ENCODE measurements at regions not wholly inside any gene's neighbourhood (a gene's known extent, or its start where the extent isn't known, plus 50 kb on each side); places are given as distances from the start of the nearest gene placed in this dataset.
"Not testable (repeated sequence)": the region's sequence is repeated elsewhere in the genome, so short reads cannot be mapped to it uniquely, and the experiment has no call there.

DNA sequence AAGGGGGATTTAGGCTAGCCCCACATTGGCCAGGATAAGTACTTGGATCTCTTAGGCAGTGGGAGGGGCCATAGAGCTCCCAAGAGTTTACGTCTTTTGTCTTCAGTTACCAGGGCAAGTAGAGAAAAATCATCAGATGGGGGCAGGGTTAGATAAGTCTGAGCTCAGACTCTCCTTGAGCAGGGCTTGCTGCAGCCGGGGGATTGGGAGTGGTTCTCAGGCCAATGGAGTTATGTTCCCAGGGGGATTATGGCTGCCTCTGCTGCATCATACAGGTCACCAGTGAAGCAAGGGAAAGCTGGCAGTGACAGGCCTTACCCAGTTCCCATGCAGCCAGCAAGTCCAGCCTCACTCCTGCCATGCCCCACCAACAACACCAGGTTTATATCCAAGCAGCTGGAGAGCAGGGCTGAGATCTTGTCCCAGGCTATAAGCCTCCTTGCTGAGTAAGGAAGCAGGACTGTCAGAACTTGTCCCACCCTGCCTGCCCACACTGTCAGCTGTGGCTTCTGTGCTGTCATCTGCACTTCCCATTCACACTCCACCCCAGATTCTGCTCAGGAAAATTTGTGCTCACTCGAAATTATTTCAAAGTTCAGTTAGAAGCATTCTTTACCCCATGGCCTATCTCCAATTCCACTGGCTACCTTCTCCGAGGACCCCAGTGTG lies 215.3 kb downstream of the FAM43A start (continued):
- TF ChIP-seq, protein P1, sequence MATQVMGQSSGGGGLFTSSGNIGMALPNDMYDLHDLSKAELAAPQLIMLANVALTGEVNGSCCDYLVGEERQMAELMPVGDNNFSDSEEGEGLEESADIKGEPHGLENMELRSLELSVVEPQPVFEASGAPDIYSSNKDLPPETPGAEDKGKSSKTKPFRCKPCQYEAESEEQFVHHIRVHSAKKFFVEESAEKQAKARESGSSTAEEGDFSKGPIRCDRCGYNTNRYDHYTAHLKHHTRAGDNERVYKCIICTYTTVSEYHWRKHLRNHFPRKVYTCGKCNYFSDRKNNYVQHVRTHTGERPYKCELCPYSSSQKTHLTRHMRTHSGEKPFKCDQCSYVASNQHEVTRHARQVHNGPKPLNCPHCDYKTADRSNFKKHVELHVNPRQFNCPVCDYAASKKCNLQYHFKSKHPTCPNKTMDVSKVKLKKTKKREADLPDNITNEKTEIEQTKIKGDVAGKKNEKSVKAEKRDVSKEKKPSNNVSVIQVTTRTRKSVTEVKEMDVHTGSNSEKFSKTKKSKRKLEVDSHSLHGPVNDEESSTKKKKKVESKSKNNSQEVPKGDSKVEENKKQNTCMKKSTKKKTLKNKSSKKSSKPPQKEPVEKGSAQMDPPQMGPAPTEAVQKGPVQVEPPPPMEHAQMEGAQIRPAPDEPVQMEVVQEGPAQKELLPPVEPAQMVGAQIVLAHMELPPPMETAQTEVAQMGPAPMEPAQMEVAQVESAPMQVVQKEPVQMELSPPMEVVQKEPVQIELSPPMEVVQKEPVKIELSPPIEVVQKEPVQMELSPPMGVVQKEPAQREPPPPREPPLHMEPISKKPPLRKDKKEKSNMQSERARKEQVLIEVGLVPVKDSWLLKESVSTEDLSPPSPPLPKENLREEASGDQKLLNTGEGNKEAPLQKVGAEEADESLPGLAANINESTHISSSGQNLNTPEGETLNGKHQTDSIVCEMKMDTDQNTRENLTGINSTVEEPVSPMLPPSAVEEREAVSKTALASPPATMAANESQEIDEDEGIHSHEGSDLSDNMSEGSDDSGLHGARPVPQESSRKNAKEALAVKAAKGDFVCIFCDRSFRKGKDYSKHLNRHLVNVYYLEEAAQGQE (IDR thresholded peaks at IDR 0.05; ENCODE audit: unreplicated experiment) = no peak
- TF ChIP-seq STAT1 (IDR thresholded peaks at IDR 0.05; ENCODE audit: unreplicated experiment) = no peak

DNA sequence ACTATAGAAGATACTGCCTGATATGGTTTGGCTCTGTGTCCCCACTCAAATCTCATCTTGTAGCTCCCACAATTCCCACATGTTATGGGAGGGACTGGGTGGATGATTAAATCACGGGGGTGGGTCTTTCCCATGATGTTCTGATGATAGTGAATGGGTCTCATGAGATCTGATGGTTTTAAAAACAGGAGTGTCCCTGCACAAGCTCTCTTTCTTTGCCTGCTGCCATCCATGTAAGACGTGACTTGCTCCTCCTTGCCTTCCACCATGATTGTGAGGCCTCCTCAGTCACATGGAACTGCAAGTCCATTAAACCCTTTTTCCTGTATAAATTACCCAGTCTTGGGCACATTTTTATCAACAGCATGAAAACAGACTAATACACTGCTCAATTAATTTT lies 217.8 kb downstream of the FAM43A start:
- not testable (repeated sequence) for H3K27ac Mint-ChIP-seq; DNase-seq (ENCODE audit: low spot score); H3K4me3 ChIP-seq; H3K79me2 ChIP-seq (replicated peaks; ENCODE audit: insufficient read depth); H3K4me3 Mint-ChIP-seq; H2AFZ ChIP-seq; H3K27me3 ChIP-seq (ENCODE audit: insufficient read depth); H3K36me3 Mint-ChIP-seq (ENCODE audit: low read depth); H3K9me2 ChIP-seq (ENCODE audit: insufficient read depth); H3K4me1 Mint-ChIP-seq; H3K4me2 ChIP-seq; H3K27me3 Mint-ChIP-seq (ENCODE audit: insufficient read depth, low read depth, poor library complexity); ATAC-seq; H3F3A ChIP-seq (replicated peaks; ENCODE audit: low read depth); H4K20me1 ChIP-seq (replicated peaks; ENCODE audit: insufficient read depth); H3K27ac ChIP-seq (ENCODE audit: low read depth); H3K4me1 ChIP-seq (ENCODE audit: insufficient read depth); H3K36me3 ChIP-seq (ENCODE audit: insufficient read depth)
- H3K9me3 Mint-ChIP-seq = peaks cover 31% of the 10 kb centered on the region

DNA sequence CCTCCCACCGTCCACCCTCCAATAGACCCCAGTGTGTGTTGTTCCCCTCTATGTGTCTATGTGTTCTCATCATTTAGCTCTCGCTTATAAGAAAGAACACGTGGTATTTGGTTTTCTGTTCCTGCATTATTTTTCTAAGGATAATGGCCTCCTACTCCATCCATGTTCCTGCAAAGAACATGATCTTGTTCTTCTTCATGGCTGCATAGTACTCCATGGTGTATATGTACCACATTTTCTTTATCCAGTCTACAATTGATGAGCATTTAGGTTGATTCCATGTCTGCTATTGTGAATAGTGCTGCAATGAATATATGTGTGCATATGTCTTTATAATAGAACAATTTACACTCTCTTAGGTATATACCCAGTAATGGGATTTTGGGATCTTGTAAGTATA lies 219.3 kb downstream of the FAM43A start:
- ATAC-seq; H4K20me1 ChIP-seq (replicated peaks; ENCODE audit: insufficient read depth); H3K4me1 ChIP-seq (ENCODE audit: insufficient read depth); H3K79me2 ChIP-seq (replicated peaks; ENCODE audit: insufficient read depth); H3K36me3 Mint-ChIP-seq (ENCODE audit: low read depth); H3K4me2 ChIP-seq; H3K27ac Mint-ChIP-seq; H3F3A ChIP-seq (replicated peaks; ENCODE audit: low read depth); H3K27me3 Mint-ChIP-seq (ENCODE audit: insufficient read depth, low read depth, poor library complexity); H3K27me3 ChIP-seq (ENCODE audit: insufficient read depth); H2AFZ ChIP-seq; H3K4me3 ChIP-seq; H3K4me1 Mint-ChIP-seq; DNase-seq (ENCODE audit: low spot score); H3K27ac ChIP-seq (ENCODE audit: low read depth); H3K4me3 Mint-ChIP-seq; H3K36me3 ChIP-seq (ENCODE audit: insufficient read depth); H3K9me2 ChIP-seq (ENCODE audit: insufficient read depth): not testable (repeated sequence)
- H3K9me3 Mint-ChIP-seq = peaks cover 28% of the 10 kb centered on the region

DNA sequence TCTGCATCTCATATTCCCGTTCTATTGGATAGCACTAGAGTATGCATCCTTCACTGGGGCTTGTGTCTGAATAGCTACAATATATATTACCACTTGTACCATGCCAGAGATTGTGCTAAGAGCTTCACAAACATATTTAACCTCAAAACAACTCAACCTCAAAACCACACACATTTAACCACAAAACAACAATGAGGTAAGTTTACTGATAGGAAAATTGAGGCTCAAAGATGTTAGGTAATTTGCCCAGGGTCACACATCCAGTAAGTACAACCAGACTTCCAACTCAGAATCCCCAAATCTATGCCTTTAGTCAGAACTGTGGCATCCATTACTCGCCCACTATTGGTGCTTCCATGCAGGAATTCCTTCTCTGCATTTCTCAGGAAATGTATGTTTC lies 220.0 kb downstream of the FAM43A start:
- no peak for DNase-seq (ENCODE audit: low spot score)
- Mint-ChIP-seq H3K27ac (no peak overlapping the region), H3K27me3 (ENCODE audit: insufficient read depth, low read depth, poor library complexity) (peaks cover 6% of the 10 kb centered on the region), H3K36me3 (ENCODE audit: low read depth) (peaks cover 6% of the 10 kb centered on the region), H3K4me3 (no peak overlapping the region), H3K9me3 (peaks cover 22% of the 10 kb centered on the region), H3K4me1 (no peaks in the 10 kb centered on the region)
- H3K4me1 ChIP-seq (ENCODE audit: insufficient read depth) = no peaks in the 10 kb centered on the region
- no peak for TF ChIP-seq ZNF331 (CRISPR knock-in tag; IDR thresholded peaks at IDR 0.05; ENCODE audit: low read depth)
- no peak for TF ChIP-seq STAT1 (IDR thresholded peaks at IDR 0.05; ENCODE audit: unreplicated experiment)
- TF ChIP-seq, protein P2, sequence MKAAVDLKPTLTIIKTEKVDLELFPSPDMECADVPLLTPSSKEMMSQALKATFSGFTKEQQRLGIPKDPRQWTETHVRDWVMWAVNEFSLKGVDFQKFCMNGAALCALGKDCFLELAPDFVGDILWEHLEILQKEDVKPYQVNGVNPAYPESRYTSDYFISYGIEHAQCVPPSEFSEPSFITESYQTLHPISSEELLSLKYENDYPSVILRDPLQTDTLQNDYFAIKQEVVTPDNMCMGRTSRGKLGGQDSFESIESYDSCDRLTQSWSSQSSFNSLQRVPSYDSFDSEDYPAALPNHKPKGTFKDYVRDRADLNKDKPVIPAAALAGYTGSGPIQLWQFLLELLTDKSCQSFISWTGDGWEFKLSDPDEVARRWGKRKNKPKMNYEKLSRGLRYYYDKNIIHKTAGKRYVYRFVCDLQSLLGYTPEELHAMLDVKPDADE (IDR thresholded peaks at IDR 0.05) = no peak
- TF ChIP-seq EZH2 (IDR thresholded peaks at IDR 0.05; ENCODE audit: low read depth, unreplicated experiment) = no peak
- H4K20me1 ChIP-seq (replicated peaks; ENCODE audit: insufficient read depth) = no peaks in the 10 kb centered on the region; the same call in 1 of the 2 replicates
- H3K9me2 ChIP-seq (ENCODE audit: insufficient read depth) = no peaks in the 10 kb centered on the region
- ATAC-seq = no peak
- H3K27ac ChIP-seq (ENCODE audit: low read depth) = no peak overlapping the region
- H3K4me2 ChIP-seq = no peak overlapping the region
- no peaks in the 10 kb centered on the region for H3F3A ChIP-seq (replicated peaks; ENCODE audit: low read depth)
- H3K27me3 ChIP-seq (ENCODE audit: insufficient read depth) = no peaks in the 10 kb centered on the region
- H3K36me3 ChIP-seq (ENCODE audit: insufficient read depth) = peaks cover 6% of the 10 kb centered on the region; the same call in 1 of the 2 replicates
- H3K79me2 ChIP-seq (replicated peaks; ENCODE audit: insufficient read depth) = no peaks in the 10 kb centered on the region
- H2AFZ ChIP-seq = no peak overlapping the region
- no peak overlapping the region for H3K4me3 ChIP-seq

All from GM23338 (cell line).